ENCODE measurements at regions not wholly inside any gene's neighbourhood (a gene's known extent, or its start where the extent isn't known, plus 50 kb on each side); places are given as distances from the start of the nearest gene placed in this dataset.
"Not testable (repeated sequence)": the region's sequence is repeated elsewhere in the genome, so short reads cannot be mapped to it uniquely, and the experiment has no call there.

GRCh38 chr2:65574993-65575392 is 142.6 kb upstream of the SPRED2 start:
- no peak for DNase-seq (ENCODE audit: low read depth)
- TF ChIP-seq POLR2A (IDR thresholded peaks at IDR 0.05; ENCODE audit: extremely low read depth, insufficient read length) (no peak), MYC (IDR thresholded peaks at IDR 0.05; ENCODE audit: low read depth, low read length) (no peak), MAX (IDR thresholded peaks at IDR 0.05; ENCODE audit: low read depth, low read length) (no peak)
- TF ChIP-seq, protein P1, sequence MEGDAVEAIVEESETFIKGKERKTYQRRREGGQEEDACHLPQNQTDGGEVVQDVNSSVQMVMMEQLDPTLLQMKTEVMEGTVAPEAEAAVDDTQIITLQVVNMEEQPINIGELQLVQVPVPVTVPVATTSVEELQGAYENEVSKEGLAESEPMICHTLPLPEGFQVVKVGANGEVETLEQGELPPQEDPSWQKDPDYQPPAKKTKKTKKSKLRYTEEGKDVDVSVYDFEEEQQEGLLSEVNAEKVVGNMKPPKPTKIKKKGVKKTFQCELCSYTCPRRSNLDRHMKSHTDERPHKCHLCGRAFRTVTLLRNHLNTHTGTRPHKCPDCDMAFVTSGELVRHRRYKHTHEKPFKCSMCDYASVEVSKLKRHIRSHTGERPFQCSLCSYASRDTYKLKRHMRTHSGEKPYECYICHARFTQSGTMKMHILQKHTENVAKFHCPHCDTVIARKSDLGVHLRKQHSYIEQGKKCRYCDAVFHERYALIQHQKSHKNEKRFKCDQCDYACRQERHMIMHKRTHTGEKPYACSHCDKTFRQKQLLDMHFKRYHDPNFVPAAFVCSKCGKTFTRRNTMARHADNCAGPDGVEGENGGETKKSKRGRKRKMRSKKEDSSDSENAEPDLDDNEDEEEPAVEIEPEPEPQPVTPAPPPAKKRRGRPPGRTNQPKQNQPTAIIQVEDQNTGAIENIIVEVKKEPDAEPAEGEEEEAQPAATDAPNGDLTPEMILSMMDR (IDR thresholded peaks at IDR 0.05; ENCODE audit: low read depth, low read length) = no peak
- H3K4me3 ChIP-seq (ENCODE audit: low read depth, low read length) = no peak overlapping the region

DNA sequence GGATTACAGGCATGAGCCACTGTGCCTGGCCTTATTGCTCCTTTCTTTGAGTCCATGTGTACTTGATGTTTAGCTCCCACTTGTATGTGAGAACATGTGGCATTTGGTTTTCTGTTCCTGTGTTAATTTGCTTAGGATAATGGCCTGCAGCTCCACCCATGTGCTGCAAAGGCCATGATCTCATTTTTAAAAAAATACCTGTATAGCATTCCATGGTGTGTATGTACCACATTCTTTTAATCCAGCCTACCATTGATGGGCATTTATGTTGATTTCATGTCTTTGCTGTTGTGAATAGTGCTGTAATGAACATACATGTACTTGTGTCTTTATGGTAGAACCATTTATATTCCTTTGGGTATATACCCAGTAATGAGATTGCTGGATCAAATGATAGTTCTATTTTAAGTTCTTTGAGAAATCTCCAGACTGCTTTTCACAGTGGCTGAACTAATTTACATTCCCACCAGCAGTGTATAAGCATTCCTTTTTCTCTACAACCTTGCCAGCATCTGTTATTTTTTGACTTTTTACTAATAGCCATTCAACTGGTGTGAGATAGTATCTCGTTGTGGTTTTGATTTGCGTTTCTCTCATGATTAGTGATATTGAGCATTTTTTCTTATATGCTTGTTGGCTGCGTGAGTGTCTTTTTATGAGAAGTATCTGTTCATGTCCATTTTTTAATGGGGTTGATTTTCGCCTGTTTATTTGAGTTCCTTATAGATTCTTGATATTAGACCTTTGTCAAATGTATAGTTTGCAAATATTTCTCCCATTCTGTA is 136.4 kb upstream of the SPRED2 start:
- DNase-seq (ENCODE audit: low read depth); H3K4me3 ChIP-seq (ENCODE audit: low read depth, low read length): not testable (repeated sequence)

- no peak overlapping the region for H3K4me3 ChIP-seq (ENCODE audit: low read depth, low read length)
- DNase-seq (ENCODE audit: low read depth) = no peak
- TF ChIP-seq POLR2A (IDR thresholded peaks at IDR 0.05; ENCODE audit: extremely low read depth, insufficient read length) (no peak), MYC (IDR thresholded peaks at IDR 0.05; ENCODE audit: low read depth, low read length) (no peak), MAX (IDR thresholded peaks at IDR 0.05; ENCODE audit: low read depth, low read length) (no peak)
- TF ChIP-seq, protein P1 (IDR thresholded peaks at IDR 0.05; ENCODE audit: low read depth, low read length) = no peak
Observed at GRCh38 chr2:65566617-65567016, 134.2 kb upstream of the SPRED2 start.

DNA sequence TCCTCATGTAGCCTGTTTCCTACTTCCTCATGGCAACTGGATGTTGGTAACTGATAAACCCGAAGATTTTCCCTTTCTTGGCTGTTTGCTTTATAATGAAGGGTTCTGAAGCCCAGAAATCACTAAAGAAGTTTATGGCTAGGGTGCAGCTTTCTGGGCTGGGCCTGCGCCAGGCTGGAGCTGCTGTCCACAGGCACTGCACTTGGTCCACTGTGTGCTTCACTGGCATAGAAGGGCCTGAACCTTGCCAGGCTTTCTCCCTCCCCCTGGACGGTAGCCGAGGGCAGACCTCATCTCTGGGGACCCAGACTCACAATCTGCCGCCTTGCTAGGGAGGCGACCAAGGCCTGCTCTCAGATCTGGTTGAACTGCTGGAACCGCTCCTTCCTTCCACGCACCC is 133.3 kb upstream of the SPRED2 start:
- no peak overlapping the region for H3K4me3 ChIP-seq (ENCODE audit: low read depth, low read length)
- DNase-seq (ENCODE audit: low read depth) = no peak
- TF ChIP-seq MYC (IDR thresholded peaks at IDR 0.05; ENCODE audit: low read depth, low read length) (no peak), POLR2A (IDR thresholded peaks at IDR 0.05; ENCODE audit: extremely low read depth, insufficient read length) (no peak), MAX (IDR thresholded peaks at IDR 0.05; ENCODE audit: low read depth, low read length) (no peak)
- TF ChIP-seq, protein P1 (IDR thresholded peaks at IDR 0.05; ENCODE audit: low read depth, low read length) = no peak

DNA sequence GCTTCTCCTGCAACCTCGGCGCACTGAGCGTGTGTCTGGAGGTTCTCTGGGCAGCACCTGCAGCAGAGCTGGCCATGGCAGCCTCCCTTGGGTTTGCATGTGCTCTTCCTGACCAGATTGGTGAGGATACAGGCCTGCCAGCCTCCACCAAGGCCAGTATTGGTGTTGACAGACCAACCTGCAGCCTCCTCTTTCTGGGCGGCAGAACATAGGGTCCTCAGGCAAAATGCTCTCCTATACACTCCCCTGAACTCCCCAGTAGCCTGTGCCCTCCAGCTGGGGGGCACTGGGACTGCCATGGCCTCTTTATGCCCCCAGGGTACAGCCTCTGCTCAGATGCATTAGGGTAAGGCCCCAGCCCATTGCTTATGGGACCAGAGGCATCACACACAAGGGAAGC is 131.9 kb upstream of the SPRED2 start:
- DNase-seq (ENCODE audit: low read depth) = no peak
- TF ChIP-seq, protein P1 (IDR thresholded peaks at IDR 0.05; ENCODE audit: low read depth, low read length) = no peak
- TF ChIP-seq MAX (IDR thresholded peaks at IDR 0.05; ENCODE audit: low read depth, low read length) (no peak), MYC (IDR thresholded peaks at IDR 0.05; ENCODE audit: low read depth, low read length) (no peak), POLR2A (IDR thresholded peaks at IDR 0.05; ENCODE audit: extremely low read depth, insufficient read length) (no peak)
- no peak overlapping the region for H3K4me3 ChIP-seq (ENCODE audit: low read depth, low read length)

- TF ChIP-seq MAX (IDR thresholded peaks at IDR 0.05; ENCODE audit: low read depth, low read length) (no peak), MYC (IDR thresholded peaks at IDR 0.05; ENCODE audit: low read depth, low read length) (no peak), POLR2A (IDR thresholded peaks at IDR 0.05; ENCODE audit: extremely low read depth, insufficient read length) (no peak)
- TF ChIP-seq, protein P1 (IDR thresholded peaks at IDR 0.05; ENCODE audit: low read depth, low read length) = no peak
- DNase-seq (ENCODE audit: low read depth) = no peak
- H3K4me3 ChIP-seq (ENCODE audit: low read depth, low read length) = no peak overlapping the region
Observed at GRCh38 chr2:65562890-65563289, 130.5 kb upstream of the SPRED2 start.

Measured in NB4 (cell line).